IPS-18a (cell line): ENCODE measurements at regions not wholly inside any gene's neighbourhood (a gene's known extent, or its start where the extent isn't known, plus 50 kb on each side); places are given as distances from the start of the nearest gene placed in this dataset.
"Not testable (repeated sequence)": the region's sequence is repeated elsewhere in the genome, so short reads cannot be mapped to it uniquely, and the experiment has no call there.

Experiments used
- H3K27ac ChIP-seq: one replicate; pipeline ENCODE4 v1.5.1; 2013; ENCODE audit warnings: low read length
- H3K27me3 ChIP-seq: one replicate; pipeline ENCODE4 v1.6.1; 2013; ENCODE audit warnings: mild to moderate bottlenecking, low read length; ENCODE audit not compliant: control insufficient read depth, insufficient read depth
- H3K36me3 ChIP-seq: one replicate; pipeline ENCODE4 v1.6.1; 2013; ENCODE audit warnings: low read depth, low read length; ENCODE audit not compliant: control insufficient read depth
- H3K4me1 ChIP-seq: one replicate; pipeline ENCODE4 v1.6.1; 2013; ENCODE audit warnings: low read depth, low read length; ENCODE audit not compliant: control insufficient read depth
- H3K4me3 ChIP-seq: one replicate; pipeline ENCODE4 v1.5.1; 2013; ENCODE audit warnings: low read length
- H3K9ac ChIP-seq: one replicate; pipeline ENCODE4 v1.6.1; 2013; ENCODE audit warnings: mild to moderate bottlenecking, low read length, moderate library complexity
- H3K9me3 ChIP-seq: one replicate; pipeline ENCODE4 v1.6.1; 2013; ENCODE audit warnings: low read depth, low read length; ENCODE audit not compliant: control insufficient read depth

DNA sequence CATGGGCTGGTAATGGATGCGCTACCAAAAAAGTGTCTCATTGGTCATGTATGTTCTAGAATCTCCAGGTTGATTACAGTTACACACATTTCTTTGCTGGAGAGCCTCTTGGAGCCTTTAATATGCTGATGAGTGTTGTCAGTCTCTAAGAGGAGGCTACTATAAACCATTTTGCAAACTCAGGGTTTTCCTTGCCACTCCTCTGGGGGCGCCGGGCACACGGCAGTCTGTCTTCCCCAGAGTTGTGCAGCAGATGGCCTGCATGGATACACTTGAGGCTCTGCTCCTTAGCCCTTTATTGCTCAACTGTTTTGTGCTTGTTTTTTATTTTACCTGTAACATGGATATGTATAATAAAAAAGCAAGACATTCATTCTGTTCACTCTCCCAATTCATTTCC lies 196.5 kb downstream of the ACTR3B start:
- Histone ChIP-seq H3K27me3 (no peaks in the 10 kb centered on the region), H3K4me1 (peaks cover 11% of the 10 kb centered on the region), H3K36me3 (no peaks in the 10 kb centered on the region), H3K27ac (no peak overlapping the region), H3K9ac (no peak overlapping the region), H3K9me3 (no peaks in the 10 kb centered on the region), H3K4me3 (no peak overlapping the region)

DNA sequence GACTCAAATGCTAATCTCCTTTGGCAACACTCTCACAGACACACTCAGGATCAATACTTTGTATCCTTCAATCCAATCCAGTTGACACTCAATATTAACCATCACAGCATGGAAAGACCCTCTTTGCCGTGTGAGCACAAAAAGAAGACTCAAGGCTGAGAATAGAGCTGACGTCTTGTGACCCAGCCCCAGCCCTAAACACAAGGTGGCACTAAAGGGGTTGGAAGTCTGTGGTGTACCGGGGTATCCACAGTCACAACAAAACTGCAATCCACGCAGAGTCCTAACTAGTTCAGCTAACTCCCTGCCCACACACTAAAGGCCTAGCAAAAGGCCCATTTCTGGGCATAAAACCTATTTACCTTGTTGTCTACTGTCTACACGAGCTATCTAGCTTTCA lies 200.1 kb downstream of the ACTR3B start:
- no peaks in the 10 kb centered on the region for H3K36me3 ChIP-seq
- no peak overlapping the region for H3K27ac ChIP-seq
- no peaks in the 10 kb centered on the region for H3K27me3 ChIP-seq
- H3K9ac ChIP-seq: no peak overlapping the region
- no peaks in the 10 kb centered on the region for H3K9me3 ChIP-seq
- peaks cover 11% of the 10 kb centered on the region for H3K4me1 ChIP-seq
- H3K4me3 ChIP-seq: no peak overlapping the region

DNA sequence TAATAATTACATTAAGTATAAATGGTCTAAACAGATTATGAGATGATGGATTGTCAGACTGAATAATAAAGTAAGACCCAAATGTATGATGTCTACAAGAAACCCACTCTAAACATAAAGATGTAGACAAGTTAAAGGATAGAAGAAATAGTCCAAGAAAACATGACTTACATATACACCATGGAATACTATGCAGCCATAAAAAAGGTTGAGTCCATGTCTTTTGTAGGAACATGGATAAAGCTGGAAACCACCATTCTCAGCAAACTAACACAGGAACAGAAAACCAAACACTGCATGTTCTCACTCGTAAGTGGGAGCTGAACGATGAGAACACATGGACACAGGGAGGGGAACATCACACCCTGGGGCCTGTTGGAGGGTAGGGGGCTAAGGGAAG lies 202.2 kb downstream of the ACTR3B start:
- not testable (repeated sequence) for H3K36me3 ChIP-seq, H3K4me3 ChIP-seq, H3K9me3 ChIP-seq, H3K27ac ChIP-seq, H3K9ac ChIP-seq, H3K4me1 ChIP-seq, H3K27me3 ChIP-seq

DNA sequence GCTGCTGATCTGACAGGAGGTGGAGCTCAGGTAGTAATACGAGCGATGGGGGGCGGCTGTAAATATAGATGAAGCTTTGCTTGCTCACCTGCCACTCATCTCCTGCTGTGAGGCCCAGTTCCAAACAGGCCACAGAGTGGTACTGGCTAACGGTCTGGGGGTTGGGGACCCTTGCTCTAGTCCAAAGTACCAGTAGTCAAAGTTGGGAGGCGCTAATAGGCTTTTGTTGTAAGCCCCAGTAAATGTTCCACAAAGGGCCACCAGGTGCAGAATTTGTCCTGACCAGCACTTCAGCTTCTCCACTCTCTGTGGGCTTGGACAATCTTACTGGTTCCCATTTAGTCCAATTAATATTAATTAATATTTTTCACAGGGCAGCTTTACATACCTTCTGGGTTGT lies 206.6 kb downstream of the ACTR3B start:
- Histone ChIP-seq H3K27ac (no peak overlapping the region), H3K36me3 (no peaks in the 10 kb centered on the region), H3K9me3 (peaks cover 10% of the 10 kb centered on the region), H3K4me3 (no peak overlapping the region), H3K9ac (no peak overlapping the region), H3K4me1 (peaks cover 20% of the 10 kb centered on the region), H3K27me3 (no peaks in the 10 kb centered on the region)

DNA sequence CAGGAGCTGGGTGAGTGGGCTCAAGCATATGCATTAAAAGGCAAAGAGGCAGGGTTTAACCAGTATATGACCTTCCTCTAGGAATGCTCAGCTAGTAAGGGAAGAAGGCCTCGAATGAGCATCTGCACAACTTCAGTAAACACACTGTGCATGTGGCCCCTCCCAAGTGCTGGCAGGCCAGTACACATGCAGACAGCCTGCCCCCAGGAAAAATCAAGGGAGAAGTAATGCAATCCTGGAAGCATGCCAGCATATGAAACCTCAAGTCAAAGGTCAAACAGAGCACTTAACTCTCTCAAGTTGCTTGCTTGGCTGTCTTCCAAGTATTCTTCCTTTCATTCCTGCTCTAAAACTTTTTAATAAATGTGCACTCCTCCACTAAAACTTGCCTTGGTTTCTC lies 208.4 kb downstream of the ACTR3B start:
- no peak overlapping the region for H3K4me3 ChIP-seq
- H3K36me3 ChIP-seq: no peaks in the 10 kb centered on the region
- H3K27me3 ChIP-seq: no peaks in the 10 kb centered on the region
- H3K27ac ChIP-seq: no peak overlapping the region
- peaks cover 20% of the 10 kb centered on the region for H3K4me1 ChIP-seq
- no peak overlapping the region for H3K9ac ChIP-seq
- peaks cover 20% of the 10 kb centered on the region for H3K9me3 ChIP-seq

DNA sequence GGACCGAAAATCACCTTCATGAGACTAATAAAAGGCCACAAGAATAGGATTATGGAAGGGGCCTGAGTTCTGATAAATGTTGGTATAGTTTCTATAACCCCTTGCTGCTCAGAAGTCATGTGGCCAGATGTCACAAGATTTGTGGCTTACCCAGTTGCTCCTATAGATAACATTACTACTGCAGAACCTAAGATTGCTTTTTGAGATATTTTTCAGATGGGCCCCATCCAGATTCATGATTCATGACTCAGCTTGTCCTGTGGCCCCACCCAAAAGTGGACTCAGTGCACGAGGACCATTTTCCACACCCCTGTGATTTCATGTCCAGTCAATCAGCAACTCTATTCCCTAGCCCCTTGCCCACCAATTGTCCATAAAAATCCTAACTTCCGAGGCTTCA lies 209.0 kb downstream of the ACTR3B start:
- Histone ChIP-seq H3K9me3 (peaks cover 20% of the 10 kb centered on the region), H3K9ac (peak overlapping the region; percentile 15), H3K36me3 (no peaks in the 10 kb centered on the region), H3K4me1 (peaks cover 20% of the 10 kb centered on the region), H3K4me3 (no peak overlapping the region), H3K27ac (peak overlapping the region; percentile 63), H3K27me3 (no peaks in the 10 kb centered on the region)

DNA sequence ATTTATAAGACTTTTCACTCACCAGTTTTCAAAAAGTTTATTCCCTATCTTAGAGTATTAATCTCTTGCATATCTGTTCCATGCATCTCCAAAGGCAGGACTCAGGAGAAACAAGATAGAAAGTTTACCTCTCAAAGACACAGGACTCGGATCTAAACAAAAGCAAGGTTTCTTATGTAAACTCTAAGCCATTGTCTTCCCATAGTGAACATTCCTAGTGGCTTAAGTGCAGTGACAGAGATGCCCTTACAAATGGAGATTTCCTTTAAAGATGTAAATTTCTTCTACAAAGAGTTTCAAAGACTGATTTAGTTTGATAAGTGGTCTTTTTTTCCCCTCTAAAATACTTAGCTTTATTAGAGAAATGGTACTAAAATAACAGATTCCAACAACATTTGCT lies 209.8 kb downstream of the ACTR3B start:
- H3K9ac ChIP-seq: peak overlapping the region; percentile 15
- H3K27me3 ChIP-seq: no peaks in the 10 kb centered on the region
- peaks cover 20% of the 10 kb centered on the region for H3K4me1 ChIP-seq
- H3K9me3 ChIP-seq: peaks cover 20% of the 10 kb centered on the region
- peak overlapping the region; percentile 6 for H3K4me3 ChIP-seq
- H3K36me3 ChIP-seq: no peaks in the 10 kb centered on the region
- H3K27ac ChIP-seq: peak overlapping the region; percentile 63

DNA sequence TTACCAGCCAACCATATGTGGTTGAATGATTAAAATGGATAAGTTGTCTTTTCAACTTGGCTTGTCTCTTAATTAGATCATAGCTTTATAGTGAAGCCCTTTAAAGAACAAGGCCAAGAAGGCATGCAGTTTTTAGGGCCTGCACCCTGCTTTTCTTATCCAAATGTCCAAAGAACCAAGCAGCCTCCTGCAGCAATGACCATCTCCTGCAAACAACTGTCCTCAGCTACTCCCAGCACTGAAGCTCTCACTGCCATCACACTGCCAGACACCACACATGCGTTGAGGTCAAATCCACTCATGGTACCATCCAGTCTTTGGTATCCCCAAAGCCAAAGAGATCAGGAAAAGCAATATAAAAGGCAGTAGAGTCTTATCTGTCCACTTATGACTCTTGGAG lies 210.3 kb downstream of the ACTR3B start:
- Histone ChIP-seq H3K4me3 (peak overlapping the region; percentile 6), H3K9ac (no peak overlapping the region), H3K27ac (peak overlapping the region; percentile 45), H3K9me3 (peaks cover 20% of the 10 kb centered on the region), H3K4me1 (peaks cover 23% of the 10 kb centered on the region), H3K36me3 (no peaks in the 10 kb centered on the region), H3K27me3 (no peaks in the 10 kb centered on the region)

DNA sequence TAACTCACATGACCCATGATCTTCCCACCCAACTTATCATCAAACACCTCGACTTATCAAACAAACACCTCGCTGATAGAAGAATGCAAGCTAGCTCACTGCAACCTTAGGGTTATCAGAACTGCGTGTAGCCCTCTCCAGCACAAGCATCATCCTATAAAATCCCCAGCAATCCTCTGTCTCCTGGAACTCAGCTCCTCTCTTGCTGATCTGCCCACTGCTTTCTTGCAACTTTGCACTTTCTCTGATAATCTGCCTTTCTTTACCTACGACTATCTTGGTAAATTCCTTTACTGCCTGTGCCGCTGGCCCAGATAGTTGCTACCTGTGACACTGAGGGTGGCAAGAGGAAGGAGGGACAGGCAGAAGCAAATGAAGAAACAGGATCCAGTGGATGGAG lies 210.9 kb downstream of the ACTR3B start:
- Histone ChIP-seq H3K4me1 (peaks cover 27% of the 10 kb centered on the region), H3K27me3 (no peaks in the 10 kb centered on the region), H3K36me3 (no peaks in the 10 kb centered on the region), H3K9me3 (peaks cover 20% of the 10 kb centered on the region), H3K4me3 (no peak overlapping the region), H3K27ac (no peak overlapping the region), H3K9ac (no peak overlapping the region)

DNA sequence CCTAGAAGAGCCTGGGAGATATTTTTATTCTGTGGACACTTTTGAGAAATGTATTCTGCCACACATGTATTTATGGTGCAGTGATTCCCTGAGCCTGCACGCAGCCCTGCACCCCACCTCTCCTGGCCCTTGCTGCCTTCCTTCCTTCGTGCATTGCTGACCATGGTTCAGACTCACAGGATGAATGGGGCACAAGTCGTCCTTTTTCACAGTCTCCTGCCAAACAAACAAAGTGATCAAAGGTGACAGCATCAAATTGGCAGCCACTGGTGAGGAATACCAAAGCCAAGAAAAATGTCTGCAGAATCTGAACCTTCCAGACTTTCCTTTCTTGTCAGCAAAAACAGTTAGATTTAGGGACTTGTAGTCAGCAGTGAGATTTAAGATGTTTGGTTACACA lies 215.0 kb downstream of the ACTR3B start:
- Histone ChIP-seq H3K36me3 (no peaks in the 10 kb centered on the region), H3K27me3 (no peaks in the 10 kb centered on the region), H3K9me3 (peaks cover 20% of the 10 kb centered on the region), H3K27ac (no peak overlapping the region), H3K4me3 (no peak overlapping the region), H3K4me1 (peaks cover 13% of the 10 kb centered on the region), H3K9ac (no peak overlapping the region)

DNA sequence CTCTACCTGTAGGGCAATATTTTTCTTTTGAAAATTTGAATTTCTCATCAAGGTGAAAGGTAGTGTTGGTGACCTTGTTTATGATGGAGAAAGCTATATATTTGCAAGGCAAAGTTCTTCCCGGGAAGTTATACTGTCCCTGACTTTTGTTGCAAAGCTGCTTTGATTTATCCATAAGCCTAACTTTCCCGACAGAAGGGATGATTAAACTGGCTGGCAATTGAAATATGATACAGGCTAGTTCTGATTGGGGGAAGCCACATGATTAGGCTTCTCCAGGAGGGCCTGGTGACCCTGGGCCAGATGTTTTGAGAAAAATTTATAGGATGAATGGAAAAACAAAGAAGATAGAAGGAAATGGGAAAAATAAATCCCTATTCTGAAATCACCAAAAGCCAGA lies 215.5 kb downstream of the ACTR3B start:
- H3K27ac ChIP-seq: no peak overlapping the region
- H3K9ac ChIP-seq: no peak overlapping the region
- H3K4me1 ChIP-seq: peaks cover 8% of the 10 kb centered on the region
- peaks cover 20% of the 10 kb centered on the region for H3K9me3 ChIP-seq
- H3K4me3 ChIP-seq: no peak overlapping the region
- H3K27me3 ChIP-seq: no peaks in the 10 kb centered on the region
- no peaks in the 10 kb centered on the region for H3K36me3 ChIP-seq

DNA sequence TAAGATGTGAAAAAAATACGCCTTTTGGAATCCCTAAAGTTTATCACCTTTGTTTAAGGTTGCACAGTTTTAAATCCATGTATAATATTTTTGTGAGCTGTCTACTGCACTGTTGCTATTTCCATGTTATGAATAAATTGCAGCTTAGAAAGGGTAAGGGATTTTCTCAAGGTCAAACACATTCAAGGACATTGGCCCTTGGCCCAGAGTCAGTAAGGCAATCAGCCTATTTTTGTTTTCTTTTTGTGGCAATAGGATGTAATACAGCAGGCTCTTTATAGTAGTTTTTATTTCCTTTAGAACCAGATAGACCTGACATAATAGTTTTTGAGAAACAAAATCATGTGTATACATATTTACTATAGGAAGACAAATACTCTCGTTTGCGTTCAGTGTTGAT lies 219.8 kb downstream of the ACTR3B start:
- Histone ChIP-seq H3K27me3 (no peaks in the 10 kb centered on the region), H3K27ac (no peak overlapping the region)

More for the DNA sequence above, 219.8 kb downstream of the ACTR3B start:
- Histone ChIP-seq H3K4me1 (peaks cover 15% of the 10 kb centered on the region), H3K9ac (no peak overlapping the region), H3K9me3 (no peaks in the 10 kb centered on the region), H3K4me3 (no peak overlapping the region), H3K36me3 (no peaks in the 10 kb centered on the region)
